Hepatocyte (in vitro differentiated cells): ENCODE measurements at regions not wholly inside any gene's neighbourhood (a gene's known extent, or its start where the extent isn't known, plus 50 kb on each side); places are given as distances from the start of the nearest gene placed in this dataset.

Source experiments
- EZH2 ChIP-seq: fragments of 200-600 bp; sonication (generic); IDR thresholded peaks from 2 replicates; pipeline ENCODE4 v1.6.1; 2016; ENCODE audit warnings: antibody characterized with exemption, mild to moderate bottlenecking, borderline replicate concordance
- EZH2phosphoT487 ChIP-seq: fragments of 200-600 bp; sonication (generic); IDR thresholded peaks from one replicate; pipeline ENCODE4 v1.6.1; 2018; ENCODE audit warnings: antibody characterized with exemption, mild to moderate bottlenecking, low read depth, moderate library complexity; ENCODE audit not compliant: unreplicated experiment, severe bottlenecking
- TF ChIP-seq, protein P1 (sequence below): fragments of 200-600 bp; sonication (generic); IDR thresholded peaks from 2 replicates; pipeline ENCODE4 v1.5.1; 2016; ENCODE audit warnings: antibody characterized with exemption, mild to moderate bottlenecking; ENCODE audit not compliant: poor library complexity

DNA sequence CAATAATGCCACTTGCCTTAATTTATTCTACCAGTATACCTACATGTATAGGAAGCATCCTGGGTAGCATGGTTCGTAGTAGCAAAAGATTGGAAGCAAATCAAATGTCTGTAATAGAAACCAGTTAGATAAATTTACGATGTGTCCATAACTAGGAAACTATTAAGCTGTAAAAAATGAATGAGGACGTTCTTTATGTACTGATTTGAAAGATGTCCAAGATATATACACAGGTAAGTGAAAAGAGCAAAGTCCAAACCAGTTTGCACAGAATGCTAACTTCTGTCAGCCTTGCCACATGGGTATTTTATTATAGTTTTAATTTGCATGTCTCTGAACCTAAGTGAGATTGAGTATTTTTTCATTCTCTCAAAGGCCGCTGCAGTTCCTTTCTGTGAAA is 251.8 kb upstream of the IRF2BP2 start:
- TF ChIP-seq, protein P1, sequence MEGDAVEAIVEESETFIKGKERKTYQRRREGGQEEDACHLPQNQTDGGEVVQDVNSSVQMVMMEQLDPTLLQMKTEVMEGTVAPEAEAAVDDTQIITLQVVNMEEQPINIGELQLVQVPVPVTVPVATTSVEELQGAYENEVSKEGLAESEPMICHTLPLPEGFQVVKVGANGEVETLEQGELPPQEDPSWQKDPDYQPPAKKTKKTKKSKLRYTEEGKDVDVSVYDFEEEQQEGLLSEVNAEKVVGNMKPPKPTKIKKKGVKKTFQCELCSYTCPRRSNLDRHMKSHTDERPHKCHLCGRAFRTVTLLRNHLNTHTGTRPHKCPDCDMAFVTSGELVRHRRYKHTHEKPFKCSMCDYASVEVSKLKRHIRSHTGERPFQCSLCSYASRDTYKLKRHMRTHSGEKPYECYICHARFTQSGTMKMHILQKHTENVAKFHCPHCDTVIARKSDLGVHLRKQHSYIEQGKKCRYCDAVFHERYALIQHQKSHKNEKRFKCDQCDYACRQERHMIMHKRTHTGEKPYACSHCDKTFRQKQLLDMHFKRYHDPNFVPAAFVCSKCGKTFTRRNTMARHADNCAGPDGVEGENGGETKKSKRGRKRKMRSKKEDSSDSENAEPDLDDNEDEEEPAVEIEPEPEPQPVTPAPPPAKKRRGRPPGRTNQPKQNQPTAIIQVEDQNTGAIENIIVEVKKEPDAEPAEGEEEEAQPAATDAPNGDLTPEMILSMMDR, result no peak
- TF ChIP-seq EZH2 (no peak), EZH2phosphoT487 (no peak)
